HepG2 (cell line): ENCODE measurements at regions not wholly inside any gene's neighbourhood (a gene's known extent, or its start where the extent isn't known, plus 50 kb on each side); places are given as distances from the start of the nearest gene placed in this dataset.
A peak's percentile ranks its signal among the peaks of the same experiment; 100 is the strongest.

Source experiments
- CEBPG ChIP-seq: IDR thresholded peaks from 2 replicates; pipeline ENCODE4 v1.6.1; 2016
- GATAD2A ChIP-seq: IDR thresholded peaks from 2 replicates; pipeline ENCODE4 v1.6.1; 2016
- NFE2 ChIP-seq: sonication (generic); formaldehyde crosslinking; IDR thresholded peaks from 2 replicates; pipeline ENCODE4 v1.4.0; 2020; ENCODE audit warnings: missing genetic modification reagents
- NRL ChIP-seq: sonication (generic); formaldehyde crosslinking; IDR thresholded peaks from 2 replicates; pipeline ENCODE4 v1.5.0; 2020; ENCODE audit warnings: missing genetic modification reagents, mild to moderate bottlenecking, moderate library complexity, borderline replicate concordance
- PLRG1 ChIP-seq: fragments of 450-650 bp; conservative IDR thresholded peaks from 2 replicates; pipeline ENCODE4 v1.6.1; 2016
- RXRA ChIP-seq: sonication (generic); formaldehyde crosslinking; IDR thresholded peaks from 2 replicates; pipeline ENCODE4 v1.5.1; 2020; ENCODE audit warnings: missing genetic modification reagents
- SP140L ChIP-seq: sonication (generic); formaldehyde crosslinking; IDR thresholded peaks from 2 replicates; pipeline ENCODE4 v1.4.0; 2020; ENCODE audit warnings: missing genetic modification reagents, borderline replicate concordance
- XBP1 ChIP-seq: sonication (generic); formaldehyde crosslinking; IDR thresholded peaks from 2 replicates; pipeline ENCODE4 v1.5.0; 2020; ENCODE audit warnings: missing genetic modification reagents
- ZBTB7A ChIP-seq: sonication (generic); formaldehyde crosslinking; IDR thresholded peaks from 2 replicates; pipeline ENCODE4 v1.8.0; 2022; ENCODE audit warnings: mild to moderate bottlenecking, missing genetic modification reagents
- ZNF20 ChIP-seq: sonication (generic); formaldehyde crosslinking; IDR thresholded peaks from 2 replicates; pipeline ENCODE4 v1.4.0; 2020; ENCODE audit warnings: mild to moderate bottlenecking, moderate library complexity, missing genetic modification reagents
- ZNF614 ChIP-seq: IDR thresholded peaks from 2 replicates; pipeline ENCODE4 v1.6.1; 2018; ENCODE audit warnings: missing biosample characterization, missing genetic modification reagents, inconsistent platforms, borderline replicate concordance
- TF ChIP-seq, protein P1 (sequence below): sonication (generic); formaldehyde crosslinking; conservative IDR thresholded peaks from 2 replicates; pipeline ENCODE4 v1.4.0; 2020; ENCODE audit warnings: mild to moderate bottlenecking, missing genetic modification reagents, moderate library complexity
- TF ChIP-seq, protein P2 (sequence below): sonication (generic); formaldehyde crosslinking; IDR thresholded peaks from 2 replicates; pipeline ENCODE4 v1.4.0; 2020; ENCODE audit warnings: missing genetic modification reagents
- TF ChIP-seq, protein P3 (sequence below): sonication (generic); formaldehyde crosslinking; IDR thresholded peaks from 2 replicates; pipeline ENCODE4 v1.5.1; 2020; ENCODE audit warnings: mild to moderate bottlenecking, moderate library complexity, missing genetic modification reagents
- TF ChIP-seq, protein P4 (sequence below): sonication (generic); formaldehyde crosslinking; IDR thresholded peaks from 2 replicates; pipeline ENCODE4 v1.4.0; 2020; ENCODE audit warnings: missing genetic modification reagents
- TF ChIP-seq, protein P5 (sequence below): sonication (generic); IDR thresholded peaks from 2 replicates; pipeline ENCODE4 v1.6.1; 2016; ENCODE audit warnings: low read depth, borderline replicate concordance

DNA sequence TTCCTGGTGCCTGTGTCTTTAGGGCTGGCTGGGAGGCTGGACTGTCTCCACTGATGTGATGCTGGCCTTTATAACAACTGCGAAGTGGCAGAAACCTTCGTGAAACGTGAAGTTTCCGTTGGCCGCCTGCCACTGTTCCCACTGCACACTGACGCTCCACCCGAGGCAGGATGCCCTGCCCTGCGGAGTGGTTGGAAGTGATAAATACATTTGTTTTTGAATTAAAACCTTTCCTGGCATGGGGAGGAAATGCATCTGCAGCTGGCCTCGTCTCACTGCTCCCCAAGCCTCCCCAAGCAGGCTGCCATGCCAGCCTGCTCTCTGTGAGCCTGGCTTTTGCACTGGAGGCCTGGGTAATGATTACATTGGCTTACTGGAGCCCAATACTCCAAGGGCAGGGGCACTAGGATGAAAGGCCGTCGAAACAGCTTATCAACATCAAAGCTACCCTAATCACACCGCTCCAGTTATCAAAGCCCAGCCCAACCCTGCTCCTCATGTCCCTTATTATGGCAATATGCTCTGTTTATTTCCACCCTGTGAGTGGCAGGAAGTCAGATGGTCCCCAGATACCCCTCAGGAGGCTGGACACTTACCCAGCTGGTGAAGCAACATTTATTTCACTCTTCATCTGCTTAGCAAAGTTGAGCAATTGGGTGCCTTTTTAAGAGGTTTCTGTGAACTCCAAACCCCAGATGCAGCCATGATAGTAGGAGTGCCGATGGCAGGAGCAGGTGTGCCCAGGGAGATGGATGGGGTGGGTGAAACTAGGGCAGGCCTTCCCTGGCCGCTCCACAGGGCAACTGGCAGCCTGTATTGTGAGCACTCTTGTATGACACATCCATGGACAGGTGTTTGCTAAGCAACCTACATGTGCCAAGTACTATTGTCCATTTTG is 97.4 kb upstream of the ITGA6 start (continued):
- TF ChIP-seq ZBTB7A (CRISPR knock-in tag) = 0 out of 2 replicates have a peak, but pooled peaks have one; percentile 13
- TF ChIP-seq, protein P1, sequence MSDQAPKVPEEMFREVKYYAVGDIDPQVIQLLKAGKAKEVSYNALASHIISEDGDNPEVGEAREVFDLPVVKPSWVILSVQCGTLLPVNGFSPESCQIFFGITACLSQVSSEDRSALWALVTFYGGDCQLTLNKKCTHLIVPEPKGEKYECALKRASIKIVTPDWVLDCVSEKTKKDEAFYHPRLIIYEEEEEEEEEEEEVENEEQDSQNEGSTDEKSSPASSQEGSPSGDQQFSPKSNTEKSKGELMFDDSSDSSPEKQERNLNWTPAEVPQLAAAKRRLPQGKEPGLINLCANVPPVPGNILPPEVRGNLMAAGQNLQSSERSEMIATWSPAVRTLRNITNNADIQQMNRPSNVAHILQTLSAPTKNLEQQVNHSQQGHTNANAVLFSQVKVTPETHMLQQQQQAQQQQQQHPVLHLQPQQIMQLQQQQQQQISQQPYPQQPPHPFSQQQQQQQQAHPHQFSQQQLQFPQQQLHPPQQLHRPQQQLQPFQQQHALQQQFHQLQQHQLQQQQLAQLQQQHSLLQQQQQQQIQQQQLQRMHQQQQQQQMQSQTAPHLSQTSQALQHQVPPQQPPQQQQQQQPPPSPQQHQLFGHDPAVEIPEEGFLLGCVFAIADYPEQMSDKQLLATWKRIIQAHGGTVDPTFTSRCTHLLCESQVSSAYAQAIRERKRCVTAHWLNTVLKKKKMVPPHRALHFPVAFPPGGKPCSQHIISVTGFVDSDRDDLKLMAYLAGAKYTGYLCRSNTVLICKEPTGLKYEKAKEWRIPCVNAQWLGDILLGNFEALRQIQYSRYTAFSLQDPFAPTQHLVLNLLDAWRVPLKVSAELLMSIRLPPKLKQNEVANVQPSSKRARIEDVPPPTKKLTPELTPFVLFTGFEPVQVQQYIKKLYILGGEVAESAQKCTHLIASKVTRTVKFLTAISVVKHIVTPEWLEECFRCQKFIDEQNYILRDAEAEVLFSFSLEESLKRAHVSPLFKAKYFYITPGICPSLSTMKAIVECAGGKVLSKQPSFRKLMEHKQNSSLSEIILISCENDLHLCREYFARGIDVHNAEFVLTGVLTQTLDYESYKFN (CRISPR knock-in tag) = peak; percentile 73
- no peak for TF ChIP-seq ZNF20 (CRISPR knock-in tag)
- 0 out of 2 replicates have a peak, but pooled peaks have one; percentile 17 for TF ChIP-seq ZNF614 (CRISPR knock-in tag)
- TF ChIP-seq XBP1 (CRISPR knock-in tag) = no peak
- no peak for TF ChIP-seq SP140L
- no peak for TF ChIP-seq NFE2 (CRISPR knock-in tag)
- TF ChIP-seq, protein P2, sequence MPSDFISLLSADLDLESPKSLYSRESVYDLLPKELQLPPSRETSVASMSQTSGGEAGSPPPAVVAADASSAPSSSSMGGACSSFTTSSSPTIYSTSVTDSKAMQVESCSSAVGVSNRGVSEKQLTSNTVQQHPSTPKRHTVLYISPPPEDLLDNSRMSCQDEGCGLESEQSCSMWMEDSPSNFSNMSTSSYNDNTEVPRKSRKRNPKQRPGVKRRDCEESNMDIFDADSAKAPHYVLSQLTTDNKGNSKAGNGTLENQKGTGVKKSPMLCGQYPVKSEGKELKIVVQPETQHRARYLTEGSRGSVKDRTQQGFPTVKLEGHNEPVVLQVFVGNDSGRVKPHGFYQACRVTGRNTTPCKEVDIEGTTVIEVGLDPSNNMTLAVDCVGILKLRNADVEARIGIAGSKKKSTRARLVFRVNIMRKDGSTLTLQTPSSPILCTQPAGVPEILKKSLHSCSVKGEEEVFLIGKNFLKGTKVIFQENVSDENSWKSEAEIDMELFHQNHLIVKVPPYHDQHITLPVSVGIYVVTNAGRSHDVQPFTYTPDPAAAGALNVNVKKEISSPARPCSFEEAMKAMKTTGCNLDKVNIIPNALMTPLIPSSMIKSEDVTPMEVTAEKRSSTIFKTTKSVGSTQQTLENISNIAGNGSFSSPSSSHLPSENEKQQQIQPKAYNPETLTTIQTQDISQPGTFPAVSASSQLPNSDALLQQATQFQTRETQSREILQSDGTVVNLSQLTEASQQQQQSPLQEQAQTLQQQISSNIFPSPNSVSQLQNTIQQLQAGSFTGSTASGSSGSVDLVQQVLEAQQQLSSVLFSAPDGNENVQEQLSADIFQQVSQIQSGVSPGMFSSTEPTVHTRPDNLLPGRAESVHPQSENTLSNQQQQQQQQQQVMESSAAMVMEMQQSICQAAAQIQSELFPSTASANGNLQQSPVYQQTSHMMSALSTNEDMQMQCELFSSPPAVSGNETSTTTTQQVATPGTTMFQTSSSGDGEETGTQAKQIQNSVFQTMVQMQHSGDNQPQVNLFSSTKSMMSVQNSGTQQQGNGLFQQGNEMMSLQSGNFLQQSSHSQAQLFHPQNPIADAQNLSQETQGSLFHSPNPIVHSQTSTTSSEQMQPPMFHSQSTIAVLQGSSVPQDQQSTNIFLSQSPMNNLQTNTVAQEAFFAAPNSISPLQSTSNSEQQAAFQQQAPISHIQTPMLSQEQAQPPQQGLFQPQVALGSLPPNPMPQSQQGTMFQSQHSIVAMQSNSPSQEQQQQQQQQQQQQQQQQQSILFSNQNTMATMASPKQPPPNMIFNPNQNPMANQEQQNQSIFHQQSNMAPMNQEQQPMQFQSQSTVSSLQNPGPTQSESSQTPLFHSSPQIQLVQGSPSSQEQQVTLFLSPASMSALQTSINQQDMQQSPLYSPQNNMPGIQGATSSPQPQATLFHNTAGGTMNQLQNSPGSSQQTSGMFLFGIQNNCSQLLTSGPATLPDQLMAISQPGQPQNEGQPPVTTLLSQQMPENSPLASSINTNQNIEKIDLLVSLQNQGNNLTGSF (CRISPR knock-in tag) = no peak
- TF ChIP-seq, protein P3, sequence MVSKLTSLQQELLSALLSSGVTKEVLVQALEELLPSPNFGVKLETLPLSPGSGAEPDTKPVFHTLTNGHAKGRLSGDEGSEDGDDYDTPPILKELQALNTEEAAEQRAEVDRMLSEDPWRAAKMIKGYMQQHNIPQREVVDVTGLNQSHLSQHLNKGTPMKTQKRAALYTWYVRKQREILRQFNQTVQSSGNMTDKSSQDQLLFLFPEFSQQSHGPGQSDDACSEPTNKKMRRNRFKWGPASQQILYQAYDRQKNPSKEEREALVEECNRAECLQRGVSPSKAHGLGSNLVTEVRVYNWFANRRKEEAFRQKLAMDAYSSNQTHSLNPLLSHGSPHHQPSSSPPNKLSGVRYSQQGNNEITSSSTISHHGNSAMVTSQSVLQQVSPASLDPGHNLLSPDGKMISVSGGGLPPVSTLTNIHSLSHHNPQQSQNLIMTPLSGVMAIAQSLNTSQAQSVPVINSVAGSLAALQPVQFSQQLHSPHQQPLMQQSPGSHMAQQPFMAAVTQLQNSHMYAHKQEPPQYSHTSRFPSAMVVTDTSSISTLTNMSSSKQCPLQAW (CRISPR knock-in tag) = peak; percentile 80
- TF ChIP-seq NRL (CRISPR knock-in tag) = no peak
- TF ChIP-seq CEBPG = peak; percentile 62
- peak; percentile 55; the same call in 1 of the 2 replicates for TF ChIP-seq GATAD2A (CRISPR knock-in tag)
- TF ChIP-seq, protein P4, sequence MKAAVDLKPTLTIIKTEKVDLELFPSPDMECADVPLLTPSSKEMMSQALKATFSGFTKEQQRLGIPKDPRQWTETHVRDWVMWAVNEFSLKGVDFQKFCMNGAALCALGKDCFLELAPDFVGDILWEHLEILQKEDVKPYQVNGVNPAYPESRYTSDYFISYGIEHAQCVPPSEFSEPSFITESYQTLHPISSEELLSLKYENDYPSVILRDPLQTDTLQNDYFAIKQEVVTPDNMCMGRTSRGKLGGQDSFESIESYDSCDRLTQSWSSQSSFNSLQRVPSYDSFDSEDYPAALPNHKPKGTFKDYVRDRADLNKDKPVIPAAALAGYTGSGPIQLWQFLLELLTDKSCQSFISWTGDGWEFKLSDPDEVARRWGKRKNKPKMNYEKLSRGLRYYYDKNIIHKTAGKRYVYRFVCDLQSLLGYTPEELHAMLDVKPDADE = no peak
- TF ChIP-seq PLRG1 = no peak
- peak; percentile 77 for TF ChIP-seq RXRA (CRISPR knock-in tag)
- TF ChIP-seq, protein P5, sequence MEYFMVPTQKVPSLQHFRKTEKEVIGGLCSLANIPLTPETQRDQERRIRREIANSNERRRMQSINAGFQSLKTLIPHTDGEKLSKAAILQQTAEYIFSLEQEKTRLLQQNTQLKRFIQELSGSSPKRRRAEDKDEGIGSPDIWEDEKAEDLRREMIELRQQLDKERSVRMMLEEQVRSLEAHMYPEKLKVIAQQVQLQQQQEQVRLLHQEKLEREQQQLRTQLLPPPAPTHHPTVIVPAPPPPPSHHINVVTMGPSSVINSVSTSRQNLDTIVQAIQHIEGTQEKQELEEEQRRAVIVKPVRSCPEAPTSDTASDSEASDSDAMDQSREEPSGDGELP = peak; percentile 65; the same call in 1 of the 2 replicates
